Suprapubic skin (tissue), 4 donors: ENCODE measurements at regions not wholly inside any gene's neighbourhood (a gene's known extent, or its start where the extent isn't known, plus 50 kb on each side); places are given as distances from the start of the nearest gene placed in this dataset.

Experiments
- DNase-seq, 2 donors: peaks; one replicate each; pipeline ENCODE4 v3.0.0-alpha.2; 2019; ENCODE audit warnings: low spot score in 2 of 2
- H3K27ac ChIP-seq: fragments of 200-600 bp; sonication (generic); one replicate; pipeline ENCODE4 v1.5.1; 2019
- H3K27me3 ChIP-seq: fragments of 200-600 bp; sonication (generic); one replicate; pipeline ENCODE4 v1.5.1; 2019
- H3K36me3 ChIP-seq: fragments of 200-600 bp; sonication (generic); one replicate; pipeline ENCODE4 v1.5.1; 2019
- H3K4me1 ChIP-seq: fragments of 200-600 bp; sonication (generic); one replicate; pipeline ENCODE4 v1.5.1; 2019
- H3K4me3 ChIP-seq: fragments of 200-600 bp; sonication (generic); one replicate; pipeline ENCODE4 v1.5.1; 2019; ENCODE audit warnings: mild to moderate bottlenecking
- H3K9me3 ChIP-seq: fragments of 200-600 bp; sonication (generic); one replicate; pipeline ENCODE4 v1.5.1; 2019
- CTCF ChIP-seq, 2 donors: fragments of 200-600 bp in 1 of 2; fragments of 450-650 bp in 1 of 2; sonication (generic) in 1 of 2; IDR thresholded peaks; one replicate each; pipeline ENCODE4 v1.5.1; 2016 to 2019; ENCODE audit warnings: antibody characterized with exemption in 2 of 2, mild to moderate bottlenecking in 1 of 2, moderate library complexity in 1 of 2
- EP300 ChIP-seq: sonication (generic); formaldehyde crosslinking; IDR thresholded peaks from one replicate; pipeline ENCODE4 v1.6.1; 2017; ENCODE audit warnings: antibody characterized with exemption
- POLR2A ChIP-seq, 2 donors: fragments of 450-650 bp; IDR thresholded peaks; one replicate each; pipeline ENCODE4 v1.6.1; 2017; ENCODE audit warnings: antibody characterized with exemption in 2 of 2, mild to moderate bottlenecking in 2 of 2, moderate library complexity in 2 of 2
- POLR2AphosphoS5 ChIP-seq, 3 donors: sonication (generic); formaldehyde crosslinking; IDR thresholded peaks; one replicate each; pipeline ENCODE4 v1.6.1; 2017; ENCODE audit warnings: antibody characterized with exemption in 3 of 3
- WGBS: methylation state at CpG from one replicate; pipeline ENCODE4 v1.1.5; 2018; 5-methylcytosine and 5-hydroxymethylcytosine counted together

DNA sequence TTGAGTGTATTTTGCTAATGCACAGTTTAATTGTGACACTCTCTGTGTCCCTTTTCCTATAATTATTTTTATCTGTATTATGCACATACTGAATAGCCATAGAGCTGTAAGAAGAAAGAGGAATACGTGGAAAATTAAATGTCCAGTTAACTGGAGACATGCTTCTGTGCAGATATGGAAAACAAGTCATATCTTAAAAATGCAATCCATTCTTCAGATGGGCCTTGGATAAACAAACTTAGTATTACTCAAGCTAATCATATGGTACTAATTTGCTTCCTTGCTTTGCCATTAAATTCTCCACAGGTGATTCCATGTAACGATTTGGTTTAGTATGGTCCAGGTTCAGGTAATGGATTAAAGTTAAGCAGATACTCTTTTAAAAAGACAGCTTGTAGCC is 201.2 kb upstream of the CELF2 start:
- H3K4me1 ChIP-seq = peaks cover 6% of the 10 kb centered on the region
- no peaks in the 10 kb centered on the region for H3K36me3 ChIP-seq
- DNase-seq = no peak
- no peak overlapping the region for H3K4me3 ChIP-seq
- WGBS = 71% methylated on average over 2 of the region's 2 CpGs
- TF ChIP-seq CTCF (IDR thresholded peaks at IDR 0.05) = no peak
- TF ChIP-seq POLR2A (IDR thresholded peaks at IDR 0.05) = no peak
- no peak for TF ChIP-seq EP300
- no peak for TF ChIP-seq POLR2AphosphoS5 (IDR thresholded peaks at IDR 0.05)
- no peaks in the 10 kb centered on the region for H3K9me3 ChIP-seq
- no peak overlapping the region for H3K27ac ChIP-seq
- H3K27me3 ChIP-seq = no peaks in the 10 kb centered on the region

- no peaks in the 10 kb centered on the region for H3K27me3 ChIP-seq
- peak overlapping the region; percentile 52 for H3K27ac ChIP-seq
- H3K36me3 ChIP-seq = no peaks in the 10 kb centered on the region
- H3K9me3 ChIP-seq = no peaks in the 10 kb centered on the region
- no peak for DNase-seq
- no peak overlapping the region for H3K4me3 ChIP-seq
- no peak for TF ChIP-seq EP300
- TF ChIP-seq POLR2AphosphoS5 (IDR thresholded peaks at IDR 0.05) = no peak
- TF ChIP-seq CTCF (IDR thresholded peaks at IDR 0.05) = no peak
- no peak for TF ChIP-seq POLR2A (IDR thresholded peaks at IDR 0.05)
- peaks cover 11% of the 10 kb centered on the region for H3K4me1 ChIP-seq
- WGBS = 79% methylated on average over 5 of the region's 5 CpGs
Measured at GRCh38 chr10:10817609-10818008, 200.1 kb upstream of the CELF2 start.

DNA sequence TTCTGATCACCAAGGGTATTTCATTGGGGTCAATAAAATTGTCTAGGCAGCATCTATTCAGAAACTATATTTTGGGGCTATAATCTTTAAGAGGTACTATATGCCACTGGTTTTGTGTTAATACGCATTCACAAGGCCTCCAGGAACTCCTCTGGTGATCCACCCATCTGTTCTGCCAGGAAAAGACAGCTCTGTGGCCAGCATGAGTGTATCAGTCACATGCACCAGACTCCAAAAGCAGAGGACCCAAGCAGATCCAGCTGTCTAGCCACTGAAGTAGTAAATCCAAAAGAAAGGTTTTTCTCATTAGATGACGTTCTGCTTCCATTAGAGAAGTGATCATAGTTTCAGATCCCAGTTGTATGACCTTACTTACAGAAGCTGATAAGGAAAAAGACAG is 199.6 kb upstream of the CELF2 start:
- H3K9me3 ChIP-seq = no peaks in the 10 kb centered on the region
- peak overlapping the region; percentile 52 for H3K27ac ChIP-seq
- no peaks in the 10 kb centered on the region for H3K27me3 ChIP-seq
- H3K4me1 ChIP-seq = peaks cover 14% of the 10 kb centered on the region
- TF ChIP-seq EP300 (no peak), POLR2AphosphoS5 (IDR thresholded peaks at IDR 0.05) (peak in 1 of 3 donors; percentile 58)
- no peak overlapping the region for H3K4me3 ChIP-seq
- 60% methylated on average over 2 of the region's 2 CpGs for WGBS
- H3K36me3 ChIP-seq = no peaks in the 10 kb centered on the region
- peak in 1 of 2 donors; percentile 74 for DNase-seq

DNA sequence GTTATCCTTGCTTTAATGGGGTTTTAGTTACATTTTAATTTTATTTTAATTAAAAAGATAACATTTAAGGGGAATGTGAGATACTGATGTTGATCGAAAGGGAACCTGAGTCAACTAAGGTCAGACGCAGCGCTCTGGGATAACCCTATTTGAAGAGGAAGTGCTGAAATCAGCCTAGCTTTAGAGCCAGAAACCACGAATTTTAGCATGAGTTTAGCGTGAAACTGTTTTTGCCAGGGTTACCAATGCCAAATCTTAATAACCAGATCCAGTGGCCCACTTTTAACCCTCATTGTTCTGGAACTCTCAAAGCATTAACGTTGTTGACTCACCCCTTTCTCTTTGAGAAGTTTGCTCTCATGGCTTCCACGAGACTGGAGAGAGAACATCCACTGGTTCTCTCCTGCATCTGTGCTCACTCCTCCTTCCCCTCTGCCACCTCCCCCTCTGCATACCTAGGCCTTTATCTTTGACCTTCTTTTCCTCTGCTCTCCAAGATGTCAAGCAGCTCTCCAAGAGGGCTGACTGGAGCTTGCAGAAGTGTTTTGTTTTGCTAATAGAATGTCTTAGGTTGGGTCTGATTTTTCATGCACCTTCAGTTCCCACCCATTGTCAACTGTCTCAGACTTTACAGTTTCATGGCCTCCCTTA is 198.3 kb upstream of the CELF2 start:
- no peak overlapping the region for H3K27ac ChIP-seq
- 62% methylated on average over 7 of the region's 7 CpGs for WGBS
- H3K4me3 ChIP-seq = no peak overlapping the region
- H3K36me3 ChIP-seq = no peaks in the 10 kb centered on the region
- no peaks in the 10 kb centered on the region for H3K27me3 ChIP-seq
- no peak for TF ChIP-seq POLR2A (IDR thresholded peaks at IDR 0.05)
- TF ChIP-seq POLR2AphosphoS5 (IDR thresholded peaks at IDR 0.05) = no peak
- TF ChIP-seq CTCF (IDR thresholded peaks at IDR 0.05) = no peak
- peaks cover 22% of the 10 kb centered on the region for H3K4me1 ChIP-seq
- no peak for DNase-seq
- H3K9me3 ChIP-seq = no peaks in the 10 kb centered on the region

DNA sequence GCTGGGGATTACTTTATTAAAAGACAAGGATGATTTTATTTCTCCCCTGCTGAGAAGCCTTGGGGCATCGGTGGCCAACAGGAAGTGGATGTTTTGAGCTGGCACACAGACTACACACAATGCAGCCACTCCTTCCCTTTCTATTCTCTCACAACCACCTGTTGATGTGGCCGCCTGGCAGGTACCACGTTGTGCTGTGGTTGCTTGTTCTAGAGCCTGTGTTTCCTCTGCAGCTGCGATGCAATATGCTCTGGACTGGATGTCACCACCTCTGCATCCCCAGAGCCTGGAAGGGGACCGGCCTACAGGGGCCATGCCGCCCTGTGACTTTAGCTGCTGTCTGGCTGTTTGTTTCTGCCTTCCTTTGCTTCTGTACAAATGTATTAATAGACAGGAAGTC is 195.7 kb upstream of the CELF2 start:
- Histone ChIP-seq H3K4me3 (no peak overlapping the region), H3K36me3 (no peaks in the 10 kb centered on the region), H3K27ac (no peak overlapping the region), H3K27me3 (no peaks in the 10 kb centered on the region), H3K4me1 (peaks cover 28% of the 10 kb centered on the region), H3K9me3 (no peaks in the 10 kb centered on the region)
- WGBS = 34% methylated on average over 4 of the region's 6 CpGs
- TF ChIP-seq POLR2A (IDR thresholded peaks at IDR 0.05) (no peak), POLR2AphosphoS5 (IDR thresholded peaks at IDR 0.05) (no peak), CTCF (IDR thresholded peaks at IDR 0.05) (no peak), EP300 (no peak)
- DNase-seq = no peak

DNA sequence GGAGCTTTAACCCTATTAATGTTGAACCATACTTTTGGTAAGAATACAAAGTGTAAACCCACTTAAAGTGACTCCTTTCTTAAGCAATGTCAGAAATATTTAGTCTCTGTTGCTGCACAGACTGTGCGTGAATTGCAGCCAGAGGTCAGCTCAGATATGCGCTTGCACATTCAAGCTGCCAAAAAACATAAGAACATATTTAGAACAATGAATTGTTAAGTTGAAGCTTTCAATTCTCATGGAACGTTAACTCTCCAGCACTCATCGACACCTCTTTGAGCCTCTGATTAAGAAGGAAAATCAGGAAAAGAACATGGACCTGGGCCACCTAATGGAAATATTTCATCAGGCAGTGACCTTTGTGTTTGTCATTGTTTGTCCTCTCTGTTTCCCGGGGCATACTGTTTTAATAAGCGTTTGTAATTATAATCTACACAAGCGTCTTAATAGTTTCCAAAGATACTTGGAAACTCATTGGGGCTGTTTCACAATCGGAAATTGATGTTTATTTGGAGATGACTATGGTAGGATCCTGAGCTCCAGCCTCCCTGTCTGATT is 193.0 kb upstream of the CELF2 start:
- 41% methylated on average over 8 of the region's 8 CpGs for WGBS
- peak overlapping the region; percentile 63 for H3K27ac ChIP-seq
- H3K27me3 ChIP-seq = no peaks in the 10 kb centered on the region
- no peaks in the 10 kb centered on the region for H3K9me3 ChIP-seq
- TF ChIP-seq CTCF (IDR thresholded peaks at IDR 0.05) = no peak
- no peak for TF ChIP-seq EP300
- TF ChIP-seq POLR2AphosphoS5 (IDR thresholded peaks at IDR 0.05) = peak in 2 of 3 donors; percentile 32 to 37
- TF ChIP-seq POLR2A (IDR thresholded peaks at IDR 0.05) = no peak
- H3K36me3 ChIP-seq = no peaks in the 10 kb centered on the region
- DNase-seq = no peak
- H3K4me1 ChIP-seq = peaks cover 25% of the 10 kb centered on the region
- H3K4me3 ChIP-seq = no peak overlapping the region
